GM04504 (cell line): ENCODE measurements at regions not wholly inside any gene's neighbourhood (a gene's known extent, or its start where the extent isn't known, plus 50 kb on each side); places are given as distances from the start of the nearest gene placed in this dataset.

ENCODE experiments used
- DNase-seq: peaks from one replicate; pipeline ENCODE4 v3.0.0-alpha.2; 2012; ENCODE audit warnings: low read depth

DNA sequence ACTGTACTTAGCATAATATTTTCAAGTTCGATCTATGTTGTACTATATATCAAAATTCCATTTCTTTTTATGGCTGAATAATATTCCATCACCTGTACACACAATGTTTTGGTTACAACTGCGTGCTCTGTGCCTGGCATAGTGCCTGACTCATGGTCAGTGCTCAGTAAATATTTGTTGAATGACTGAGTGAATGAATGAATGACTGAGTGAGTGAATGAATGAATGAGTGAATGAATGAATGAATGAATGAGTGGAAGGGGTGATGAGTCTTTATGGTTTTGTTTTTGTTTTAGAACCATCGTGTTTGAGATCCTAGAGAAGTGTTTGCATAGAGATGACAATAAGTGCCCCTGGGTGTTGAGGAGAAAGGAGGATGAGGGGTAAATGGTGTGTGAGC, 155.3 kb downstream of the MRM1 start:
- no peak for DNase-seq

DNA sequence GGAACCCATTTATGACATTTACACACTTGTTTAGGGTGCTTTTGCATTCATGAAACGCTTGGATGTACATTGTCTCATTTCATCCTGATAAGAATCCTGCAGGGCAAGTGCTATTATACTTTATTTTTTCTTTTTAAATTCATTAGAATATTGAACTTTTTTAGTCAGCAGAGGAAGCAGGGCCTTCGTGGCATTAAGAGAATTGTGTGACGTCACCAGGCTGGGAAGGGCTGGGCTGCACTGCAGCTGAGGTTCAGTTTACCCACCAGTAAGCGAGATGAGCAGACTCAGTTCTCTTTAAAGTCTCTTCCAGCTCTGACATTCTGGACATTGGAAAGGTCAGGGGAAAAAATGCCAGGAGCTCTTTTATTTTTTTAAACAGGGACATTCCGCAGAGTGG, 159.0 kb downstream of the MRM1 start:
- no peak for DNase-seq

GRCh38 chr17:36761203-36761950, 160.0 kb downstream of the MRM1 start:
- no peak for DNase-seq

- no peak for DNase-seq
These were observed 164.2 kb downstream of the MRM1 start for GRCh38 chr17:36765436-36766043.

DNA sequence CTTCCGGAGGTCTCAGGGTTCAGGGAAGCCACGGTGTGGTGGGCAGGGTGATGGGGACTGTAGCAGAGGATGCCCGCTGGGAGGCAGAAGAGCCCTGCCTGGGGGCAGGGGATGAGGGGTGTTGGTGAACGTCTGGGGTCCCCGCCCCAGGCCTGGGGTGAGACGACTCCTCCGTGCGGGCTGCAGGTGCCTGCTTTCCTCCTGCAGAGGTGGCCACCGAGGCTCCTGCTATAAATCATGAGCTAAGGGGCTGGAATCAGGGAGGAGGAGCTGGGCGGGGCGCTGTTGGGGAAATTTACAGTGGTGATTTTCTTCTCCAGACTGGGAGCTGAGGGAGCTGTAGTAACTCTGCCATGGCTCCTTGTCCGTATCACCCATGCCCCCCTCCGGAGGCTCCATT, 167.0 kb downstream of the MRM1 start:
- DNase-seq: no peak

DNA sequence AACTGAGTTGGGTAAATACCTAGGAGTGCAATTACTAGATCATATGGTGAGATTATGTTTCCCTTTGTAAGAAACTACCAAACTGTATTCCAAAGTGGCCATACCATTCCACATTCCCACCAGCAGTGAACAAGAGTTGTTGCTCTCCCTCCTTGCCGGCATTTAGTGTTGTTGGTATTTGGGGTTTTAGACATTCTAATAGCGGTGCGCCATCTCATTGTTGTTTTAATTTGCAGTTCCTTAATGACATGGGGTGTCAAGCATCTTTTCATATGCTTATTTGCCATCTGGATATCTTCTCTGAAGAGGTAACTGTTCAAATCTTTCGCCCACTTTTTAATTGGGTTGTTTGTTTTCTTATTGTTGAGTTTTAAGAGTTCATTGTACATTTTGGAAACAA, 164.2 kb upstream of the LHX1 start:
- no peak for DNase-seq

GRCh38 chr17:36777118-36777517, 160.2 kb upstream of the LHX1 start:
- DNase-seq: no peak

GRCh38 chr17:36778448-36778847, 158.8 kb upstream of the LHX1 start:
- DNase-seq: no peak

GRCh38 chr17:36779550-36779949, 157.7 kb upstream of the LHX1 start:
- no peak for DNase-seq

- no peak for DNase-seq
These were observed 152.6 kb upstream of the LHX1 start for GRCh38 chr17:36784633-36785032.

GRCh38 chr17:36786867-36787266, 150.4 kb upstream of the LHX1 start:
- no peak for DNase-seq

- no peak for DNase-seq
These were observed 145.9 kb upstream of the LHX1 start for GRCh38 chr17:36791150-36791941.

- no peak for DNase-seq
These were observed 145.3 kb upstream of the LHX1 start for GRCh38 chr17:36791942-36792475.

DNA sequence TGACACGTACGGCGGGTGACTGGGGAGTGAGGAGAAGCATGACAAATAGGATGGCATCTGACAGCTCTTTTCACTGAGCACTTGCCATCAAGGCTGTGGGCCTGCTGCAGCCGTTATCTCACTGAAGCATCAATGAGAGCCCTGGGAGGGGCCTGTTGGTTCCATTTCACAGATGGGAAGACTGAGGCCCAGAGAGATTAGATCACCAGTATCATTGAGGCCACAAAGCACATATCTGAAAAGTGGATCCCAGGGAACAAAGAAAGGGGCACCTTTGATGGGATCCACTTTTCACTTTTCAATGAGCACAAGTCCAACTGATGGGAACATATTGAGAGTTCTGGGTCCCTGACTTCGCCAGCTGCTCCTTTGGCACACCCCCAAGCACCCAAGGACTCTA, 144.4 kb upstream of the LHX1 start:
- DNase-seq: no peak

- no peak for DNase-seq
These were observed 143.3 kb upstream of the LHX1 start for GRCh38 chr17:36793976-36794375.

DNA sequence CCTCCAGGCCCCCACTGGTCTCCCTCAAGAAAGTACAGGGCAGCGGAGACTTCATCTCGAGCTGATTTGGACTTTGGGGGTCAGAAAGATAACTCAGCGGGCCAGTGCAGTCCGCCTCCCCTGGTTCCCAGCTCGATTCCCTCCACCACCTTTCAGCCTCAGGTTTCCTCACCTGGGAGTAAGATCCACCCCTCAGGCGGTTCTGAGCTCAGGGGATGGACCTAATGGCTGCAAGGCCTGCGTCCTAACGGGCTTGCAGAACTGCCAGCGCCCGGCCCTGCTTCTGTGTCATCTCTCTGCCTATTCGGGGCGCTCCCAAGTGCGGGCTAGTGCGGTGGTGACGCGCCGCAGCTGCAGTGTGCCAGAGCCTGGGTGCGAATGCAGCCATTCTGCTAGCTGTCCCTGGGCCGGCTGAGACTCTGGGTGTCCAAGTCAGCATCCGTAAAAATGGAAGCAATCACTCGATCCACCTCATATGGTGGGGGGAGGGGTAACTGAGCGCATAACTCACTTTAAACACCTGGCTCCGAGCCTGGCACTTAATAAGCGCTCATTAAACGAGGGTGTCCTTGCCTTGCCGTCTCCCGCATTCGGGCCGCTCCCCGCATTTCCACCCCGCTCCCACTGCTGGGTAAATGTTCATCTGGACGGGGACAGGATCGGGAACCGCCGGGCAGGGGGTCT, 129.6 kb upstream of the LHX1 start:
- DNase-seq: no peak

DNA sequence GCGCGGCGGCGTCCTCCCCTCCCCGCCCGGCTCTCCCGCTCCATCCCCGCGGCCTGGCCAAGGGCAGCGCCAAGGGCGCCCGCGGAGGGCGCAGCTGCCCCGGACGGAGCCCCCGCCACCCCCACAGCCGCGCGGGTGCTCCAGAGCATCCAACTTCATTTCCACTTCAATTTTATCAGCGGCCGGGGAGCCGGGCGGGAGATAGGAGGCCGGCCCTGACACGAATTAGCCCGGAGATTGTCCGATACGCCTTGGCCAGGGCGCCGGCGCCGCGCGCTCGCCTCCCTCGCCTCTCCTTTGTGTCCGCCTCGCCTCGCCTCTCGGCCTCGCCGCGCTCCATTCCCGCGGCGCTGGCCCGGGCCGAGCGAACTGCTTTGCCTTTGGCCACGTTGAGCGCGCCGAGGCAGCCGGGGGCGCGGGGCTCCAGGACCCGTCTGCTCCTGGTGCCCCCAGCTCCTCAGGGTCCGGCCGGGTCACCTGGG, 129.1 kb upstream of the LHX1 start:
- no peak for DNase-seq

- DNase-seq: no peak
These were observed 124.5 kb upstream of the LHX1 start for GRCh38 chr17:36812762-36813161.

DNA sequence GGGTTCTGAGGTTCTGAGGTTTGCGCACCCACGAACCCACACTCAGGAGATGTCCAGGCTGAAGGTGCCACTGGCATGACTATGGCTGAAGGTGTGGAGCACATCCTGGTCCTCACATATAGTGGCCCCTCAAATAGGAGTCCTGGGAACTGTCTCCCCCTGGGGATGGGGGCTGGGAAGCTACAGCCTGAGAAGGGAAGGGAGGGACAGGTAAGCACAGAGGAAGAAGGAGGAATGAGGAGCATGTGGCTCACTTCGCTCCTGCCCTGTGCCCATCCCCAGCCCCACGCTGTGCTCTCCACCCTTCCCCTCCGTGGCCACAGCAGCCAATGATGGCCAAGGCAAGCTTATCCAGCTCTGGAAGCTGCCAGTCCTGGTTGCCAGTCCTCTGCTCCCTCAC, 123.9 kb upstream of the LHX1 start:
- DNase-seq: no peak

DNA sequence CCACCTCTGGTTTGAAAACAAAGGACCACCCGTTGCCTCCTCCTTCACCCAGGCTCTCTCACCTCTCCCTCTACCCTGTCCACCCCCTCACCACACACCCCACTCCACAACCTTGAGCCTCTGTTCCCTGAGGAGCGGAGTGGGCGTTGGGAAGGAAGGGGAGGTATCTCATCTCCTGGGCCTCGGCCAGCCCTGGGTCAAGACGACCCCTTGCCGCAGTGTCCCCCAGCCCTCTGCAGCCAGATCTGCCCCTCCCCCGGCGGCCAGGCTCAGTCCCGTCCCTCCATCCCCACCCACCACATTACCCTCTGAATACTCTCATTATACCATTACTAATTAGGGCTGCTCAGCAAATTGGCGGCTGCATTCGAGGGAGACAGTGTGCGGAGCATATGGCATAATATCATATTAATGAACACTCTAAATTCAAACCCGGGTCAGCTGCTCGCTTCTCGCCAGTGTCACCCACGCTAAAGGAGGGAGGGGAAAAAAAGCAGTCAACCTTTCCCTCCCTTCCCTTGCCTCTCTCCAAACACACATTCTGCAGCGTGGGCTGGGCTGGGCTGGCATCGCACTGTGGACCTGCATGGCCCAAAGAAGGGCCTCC, 123.2 kb upstream of the LHX1 start:
- no peak for DNase-seq

GRCh38 chr17:36814958-36815357, 122.3 kb upstream of the LHX1 start:
- DNase-seq: no peak
